ENCODE measurements at regions not wholly inside any gene's neighbourhood (a gene's known extent, or its start where the extent isn't known, plus 50 kb on each side); places are given as distances from the start of the nearest gene placed in this dataset.

- TF ChIP-seq, protein P1, sequence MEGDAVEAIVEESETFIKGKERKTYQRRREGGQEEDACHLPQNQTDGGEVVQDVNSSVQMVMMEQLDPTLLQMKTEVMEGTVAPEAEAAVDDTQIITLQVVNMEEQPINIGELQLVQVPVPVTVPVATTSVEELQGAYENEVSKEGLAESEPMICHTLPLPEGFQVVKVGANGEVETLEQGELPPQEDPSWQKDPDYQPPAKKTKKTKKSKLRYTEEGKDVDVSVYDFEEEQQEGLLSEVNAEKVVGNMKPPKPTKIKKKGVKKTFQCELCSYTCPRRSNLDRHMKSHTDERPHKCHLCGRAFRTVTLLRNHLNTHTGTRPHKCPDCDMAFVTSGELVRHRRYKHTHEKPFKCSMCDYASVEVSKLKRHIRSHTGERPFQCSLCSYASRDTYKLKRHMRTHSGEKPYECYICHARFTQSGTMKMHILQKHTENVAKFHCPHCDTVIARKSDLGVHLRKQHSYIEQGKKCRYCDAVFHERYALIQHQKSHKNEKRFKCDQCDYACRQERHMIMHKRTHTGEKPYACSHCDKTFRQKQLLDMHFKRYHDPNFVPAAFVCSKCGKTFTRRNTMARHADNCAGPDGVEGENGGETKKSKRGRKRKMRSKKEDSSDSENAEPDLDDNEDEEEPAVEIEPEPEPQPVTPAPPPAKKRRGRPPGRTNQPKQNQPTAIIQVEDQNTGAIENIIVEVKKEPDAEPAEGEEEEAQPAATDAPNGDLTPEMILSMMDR (conservative IDR thresholded peaks at IDR 0.05) = no peak
- TF ChIP-seq ZFX (IDR thresholded peaks at IDR 0.05) = no peak
Observed at GRCh38 chr22:17305076-17305475, 64.2 kb upstream of the CECR2 start.
